ENCODE measurements at regions not wholly inside any gene's neighbourhood (a gene's known extent, or its start where the extent isn't known, plus 50 kb on each side); places are given as distances from the start of the nearest gene placed in this dataset.

DNA sequence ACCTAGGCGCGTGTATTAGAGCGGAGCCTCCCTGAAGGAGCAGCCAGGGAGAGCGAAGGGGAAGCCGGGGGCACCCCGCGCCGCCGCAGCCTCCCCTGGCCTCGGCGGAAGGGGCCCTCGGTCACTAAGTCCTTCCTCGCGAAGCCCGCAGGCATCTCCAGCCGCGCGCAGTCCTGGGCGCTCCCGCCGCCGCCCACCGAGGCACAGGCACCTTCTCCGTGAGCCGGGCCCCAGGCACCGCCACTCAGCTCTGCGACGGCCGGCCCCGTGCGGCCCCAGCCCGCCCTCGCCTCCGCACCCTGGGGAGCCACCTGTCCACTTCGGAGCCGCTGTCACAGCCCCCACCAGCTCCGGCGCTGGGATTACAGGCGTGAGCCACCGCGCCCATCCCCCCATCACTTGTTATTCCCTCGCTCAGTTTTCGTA is 80.8 kb downstream of the ZNF467 start:
- no peak overlapping the region for H3K27ac Mint-ChIP-seq
- intact Hi-C loops (cut with micrococcal nuclease): no loop called here
- TF ChIP-seq, protein P1, sequence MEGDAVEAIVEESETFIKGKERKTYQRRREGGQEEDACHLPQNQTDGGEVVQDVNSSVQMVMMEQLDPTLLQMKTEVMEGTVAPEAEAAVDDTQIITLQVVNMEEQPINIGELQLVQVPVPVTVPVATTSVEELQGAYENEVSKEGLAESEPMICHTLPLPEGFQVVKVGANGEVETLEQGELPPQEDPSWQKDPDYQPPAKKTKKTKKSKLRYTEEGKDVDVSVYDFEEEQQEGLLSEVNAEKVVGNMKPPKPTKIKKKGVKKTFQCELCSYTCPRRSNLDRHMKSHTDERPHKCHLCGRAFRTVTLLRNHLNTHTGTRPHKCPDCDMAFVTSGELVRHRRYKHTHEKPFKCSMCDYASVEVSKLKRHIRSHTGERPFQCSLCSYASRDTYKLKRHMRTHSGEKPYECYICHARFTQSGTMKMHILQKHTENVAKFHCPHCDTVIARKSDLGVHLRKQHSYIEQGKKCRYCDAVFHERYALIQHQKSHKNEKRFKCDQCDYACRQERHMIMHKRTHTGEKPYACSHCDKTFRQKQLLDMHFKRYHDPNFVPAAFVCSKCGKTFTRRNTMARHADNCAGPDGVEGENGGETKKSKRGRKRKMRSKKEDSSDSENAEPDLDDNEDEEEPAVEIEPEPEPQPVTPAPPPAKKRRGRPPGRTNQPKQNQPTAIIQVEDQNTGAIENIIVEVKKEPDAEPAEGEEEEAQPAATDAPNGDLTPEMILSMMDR (IDR thresholded peaks at IDR 0.05): no peak
- H3K27ac ChIP-seq (ENCODE audit: low read length): no peak overlapping the region
- no peaks in the 10 kb centered on the region for H3K4me1 Mint-ChIP-seq
- peaks cover 19% of the 10 kb centered on the region for H3K27me3 ChIP-seq (ENCODE audit: control insufficient read depth, insufficient read depth, low read length)
- ATAC-seq: no peak
- no peaks in the 10 kb centered on the region for H3K36me3 ChIP-seq (ENCODE audit: control insufficient read depth, insufficient read depth, low read length)
- no peak overlapping the region for H3K4me3 ChIP-seq (ENCODE audit: low read length)
- peaks cover 45 to 92% of the 10 kb centered on the region in 2 donors for H3K27me3 Mint-ChIP-seq (ENCODE audit: low read depth in 2 of 2)
- no peak for DNase-seq
- H3K9me3 ChIP-seq (ENCODE audit: control insufficient read depth, insufficient read depth, low read length): no peaks in the 10 kb centered on the region
- no peak overlapping the region for H3K4me3 Mint-ChIP-seq
- H3K36me3 Mint-ChIP-seq: no peaks in the 10 kb centered on the region
- no peaks in the 10 kb centered on the region for H3K4me1 ChIP-seq (ENCODE audit: control insufficient read depth, insufficient read depth, low read length)
- no peaks in the 10 kb centered on the region for H3K9me3 Mint-ChIP-seq
- WGBS (ENCODE audit: insufficient coverage): 25% methylated on average over 43 of the region's 43 CpGs

DNA sequence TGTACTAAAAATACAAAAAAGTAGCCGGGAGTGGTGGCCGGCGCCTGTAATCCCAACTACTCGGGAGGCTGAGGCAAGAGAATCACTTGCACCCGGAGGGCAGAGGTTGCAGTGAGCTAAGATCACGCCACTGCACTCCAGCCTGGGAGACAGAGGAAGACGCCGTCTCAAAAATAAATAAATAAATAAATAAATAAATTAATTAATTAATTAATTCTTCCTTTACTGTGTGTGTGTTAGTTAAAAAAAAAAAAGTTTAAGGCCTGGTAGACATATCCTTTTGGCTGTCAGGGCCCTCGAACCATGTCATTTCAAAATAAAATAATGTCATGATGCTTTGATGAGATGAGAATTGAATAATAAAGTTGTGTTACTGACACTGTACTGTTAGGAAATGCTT is 81.3 kb downstream of the ZNF467 start:
- Mint-ChIP-seq H3K36me3 (no peaks in the 10 kb centered on the region), H3K9me3 (no peaks in the 10 kb centered on the region), H3K27me3 (ENCODE audit: low read depth in 2 of 2) (peaks cover 45 to 93% of the 10 kb centered on the region in 2 donors), H3K4me3 (no peak overlapping the region), H3K27ac (no peak overlapping the region), H3K4me1 (no peaks in the 10 kb centered on the region)
- no peaks in the 10 kb centered on the region for H3K9me3 ChIP-seq (ENCODE audit: control insufficient read depth, insufficient read depth, low read length)
- H3K27ac ChIP-seq (ENCODE audit: low read length): no peak overlapping the region
- no peaks in the 10 kb centered on the region for H3K36me3 ChIP-seq (ENCODE audit: control insufficient read depth, insufficient read depth, low read length)
- 97% methylated on average over 6 of the region's 9 CpGs for WGBS (ENCODE audit: insufficient coverage)
- H3K4me1 ChIP-seq (ENCODE audit: control insufficient read depth, insufficient read depth, low read length): no peaks in the 10 kb centered on the region
- ATAC-seq (no peak), DNase-seq (no peak)
- intact Hi-C loops (cut with micrococcal nuclease): no loop called here
- TF ChIP-seq, protein P1 (IDR thresholded peaks at IDR 0.05): no peak
- H3K4me3 ChIP-seq (ENCODE audit: low read length): no peak overlapping the region
- peaks cover 19% of the 10 kb centered on the region for H3K27me3 ChIP-seq (ENCODE audit: control insufficient read depth, insufficient read depth, low read length)

DNA sequence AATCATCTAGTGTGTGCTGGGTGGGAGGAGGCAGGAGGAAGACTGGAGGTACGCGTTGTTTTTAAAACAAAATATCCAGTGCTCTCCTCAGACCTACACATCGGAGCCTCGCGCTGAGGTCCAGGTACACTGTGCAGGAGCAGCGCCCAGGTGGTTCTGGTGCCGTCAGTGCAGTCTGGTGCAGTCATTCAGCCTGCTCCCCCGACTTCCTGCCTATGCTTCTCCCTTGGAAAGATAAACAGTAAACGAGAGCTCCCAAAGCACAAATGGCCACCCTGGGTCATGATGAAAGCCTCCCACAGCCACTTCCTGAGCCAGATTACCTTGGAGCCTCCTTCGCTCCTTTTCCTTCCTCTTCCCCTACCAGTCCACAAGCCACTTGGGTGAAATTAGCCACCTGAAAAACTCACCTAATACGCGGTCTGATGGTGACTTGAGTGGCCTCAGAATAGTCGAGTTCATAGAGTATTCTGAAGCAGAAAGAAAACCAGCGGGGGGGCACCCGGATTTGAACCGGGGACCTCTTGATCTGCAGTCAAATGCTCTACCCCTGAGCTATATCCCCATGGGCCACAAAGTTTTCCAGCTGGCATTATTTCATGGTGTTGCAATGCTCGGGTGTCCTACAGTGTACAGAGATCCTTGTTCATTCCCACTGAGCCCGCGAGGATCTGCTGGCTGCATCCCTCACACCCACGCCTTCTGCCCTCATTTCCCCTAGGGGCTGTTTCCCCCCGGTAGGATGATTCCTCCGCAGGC is 82.5 kb downstream of the ZNF467 start:
- Mint-ChIP-seq H3K27ac (no peak overlapping the region), H3K27me3 (ENCODE audit: low read depth in 2 of 2) (peaks cover 48 to 82% of the 10 kb centered on the region in 2 donors), H3K36me3 (no peaks in the 10 kb centered on the region), H3K4me1 (no peaks in the 10 kb centered on the region), H3K4me3 (no peak overlapping the region), H3K9me3 (no peaks in the 10 kb centered on the region)
- Histone ChIP-seq H3K27ac (ENCODE audit: low read length) (no peak overlapping the region), H3K9me3 (ENCODE audit: control insufficient read depth, insufficient read depth, low read length) (no peaks in the 10 kb centered on the region), H3K4me1 (ENCODE audit: control insufficient read depth, insufficient read depth, low read length) (no peaks in the 10 kb centered on the region), H3K36me3 (ENCODE audit: control insufficient read depth, insufficient read depth, low read length) (no peaks in the 10 kb centered on the region), H3K4me3 (ENCODE audit: low read length) (no peak overlapping the region), H3K27me3 (ENCODE audit: control insufficient read depth, insufficient read depth, low read length) (peaks cover 19% of the 10 kb centered on the region)
- intact Hi-C loops (cut with micrococcal nuclease): no loop called here
- ATAC-seq (no peak), DNase-seq (no peak)
- TF ChIP-seq, protein P1 (IDR thresholded peaks at IDR 0.05): no peak
- 45% methylated on average over 20 of the region's 22 CpGs for WGBS (ENCODE audit: insufficient coverage)

DNA sequence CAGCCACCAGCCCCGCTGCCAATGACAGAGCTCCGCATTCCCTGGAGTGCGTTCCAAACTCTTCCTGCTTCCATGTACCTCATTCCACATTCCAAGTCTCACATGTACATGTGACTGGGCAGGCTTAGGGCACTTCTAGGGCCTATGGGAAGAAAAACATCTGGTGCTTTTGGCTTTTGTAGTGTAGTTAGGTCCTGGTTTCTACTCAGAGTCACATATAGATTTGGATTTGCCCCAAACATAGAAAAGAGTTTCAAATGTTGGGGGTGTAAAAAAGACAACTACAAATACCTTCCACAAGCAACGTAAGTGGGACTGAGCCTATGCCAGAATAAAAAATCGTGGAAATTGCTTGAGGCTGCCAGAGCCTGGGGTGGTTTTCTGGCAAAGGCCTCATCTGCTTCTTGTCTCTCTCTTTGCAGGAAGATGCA is 84.1 kb downstream of the ZNF467 start:
- Histone ChIP-seq H3K9me3 (ENCODE audit: control insufficient read depth, insufficient read depth, low read length) (no peaks in the 10 kb centered on the region), H3K4me3 (ENCODE audit: low read length) (no peak overlapping the region), H3K27ac (ENCODE audit: low read length) (no peak overlapping the region), H3K4me1 (ENCODE audit: control insufficient read depth, insufficient read depth, low read length) (no peaks in the 10 kb centered on the region), H3K27me3 (ENCODE audit: control insufficient read depth, insufficient read depth, low read length) (peaks cover 17% of the 10 kb centered on the region), H3K36me3 (ENCODE audit: control insufficient read depth, insufficient read depth, low read length) (no peaks in the 10 kb centered on the region)
- no peak overlapping the region for H3K27ac Mint-ChIP-seq
- no peaks in the 10 kb centered on the region for H3K9me3 Mint-ChIP-seq
- DNase-seq (no peak), ATAC-seq (no peak)
- H3K36me3 Mint-ChIP-seq: no peaks in the 10 kb centered on the region
- no peaks in the 10 kb centered on the region for H3K4me1 Mint-ChIP-seq
- intact Hi-C loops (cut with micrococcal nuclease): no loop called here
- peaks cover 47 to 77% of the 10 kb centered on the region in 2 donors for H3K27me3 Mint-ChIP-seq (ENCODE audit: low read depth in 2 of 2)
- TF ChIP-seq, protein P1 (IDR thresholded peaks at IDR 0.05): no peak
- 89% methylated on average over 5 of the region's 5 CpGs for WGBS (ENCODE audit: insufficient coverage)
- H3K4me3 Mint-ChIP-seq: no peak overlapping the region

Measured in natural killer cell (primary cell).